GM21381 (cell line): ENCODE measurements at regions not wholly inside any gene's neighbourhood (a gene's known extent, or its start where the extent isn't known, plus 50 kb on each side); places are given as distances from the start of the nearest gene placed in this dataset.
"Not testable (repeated sequence)": the region's sequence is repeated elsewhere in the genome, so short reads cannot be mapped to it uniquely, and the experiment has no call there.

ENCODE experiments used
- ATAC-seq: cut with Tn5 transposase; IDR thresholded peaks from one replicate; pipeline ENCODE4 v1.9.1; 2021; ENCODE audit warnings: mild to moderate bottlenecking, moderate library complexity; ENCODE audit not compliant: unreplicated experiment

DNA sequence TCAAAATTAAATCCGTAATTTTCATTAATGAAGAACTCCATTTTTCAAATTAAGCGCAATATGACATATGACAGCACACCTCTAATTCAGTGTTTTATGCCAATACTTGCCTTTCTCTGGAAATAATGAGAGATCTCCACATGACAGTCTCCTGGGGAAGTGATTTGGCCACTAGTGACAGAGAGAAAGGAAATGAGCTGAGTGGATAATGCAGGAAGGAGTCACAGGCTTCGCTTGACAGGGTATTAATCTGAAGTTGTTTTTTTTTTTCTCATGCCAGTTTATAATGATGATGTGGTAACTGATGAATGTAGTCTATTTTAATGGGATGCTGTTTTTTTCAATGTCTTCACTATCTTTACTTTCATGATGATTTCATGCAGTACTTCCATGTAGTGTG lies 1079.4 kb upstream of the GYPC start:
- ATAC-seq, result no peak

DNA sequence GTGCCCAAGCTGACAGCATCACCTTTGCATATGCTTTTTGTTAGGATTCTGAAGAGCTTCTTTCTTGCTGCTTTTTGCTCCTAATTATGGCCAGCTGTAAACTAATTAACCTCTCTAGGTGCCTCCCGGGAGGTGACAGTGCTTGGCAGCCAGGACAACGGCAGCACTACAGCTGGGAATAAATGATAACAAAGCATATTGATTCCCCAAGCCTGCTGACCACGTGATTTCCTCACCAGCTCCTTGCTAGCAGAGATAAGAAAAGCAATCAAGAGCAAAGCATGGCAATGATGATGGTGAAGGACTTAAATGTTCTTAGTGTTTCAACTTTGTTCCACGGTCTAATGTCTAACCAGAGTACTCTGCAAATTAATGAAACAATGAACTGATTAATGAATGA lies 1074.4 kb upstream of the GYPC start:
- no peak for ATAC-seq

DNA sequence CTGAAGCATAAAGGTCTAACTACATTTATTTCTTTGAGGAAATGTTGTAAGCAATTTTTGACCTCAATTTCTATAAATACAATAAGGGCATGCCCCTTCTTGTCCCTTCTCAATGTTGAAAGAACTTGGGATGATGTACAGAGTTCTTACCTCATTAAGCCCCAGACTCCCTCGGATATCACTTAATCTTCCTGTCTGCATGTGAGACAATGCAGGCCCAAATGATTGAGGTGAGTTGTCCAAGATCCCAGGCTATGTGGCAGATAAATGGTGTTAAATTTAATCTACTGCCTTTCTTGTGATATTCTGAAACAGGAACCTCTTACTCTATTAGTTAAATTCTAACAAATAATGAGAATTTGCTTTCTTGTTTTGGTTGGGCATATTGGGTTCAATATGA lies 1073.4 kb upstream of the GYPC start:
- no peak for ATAC-seq

DNA sequence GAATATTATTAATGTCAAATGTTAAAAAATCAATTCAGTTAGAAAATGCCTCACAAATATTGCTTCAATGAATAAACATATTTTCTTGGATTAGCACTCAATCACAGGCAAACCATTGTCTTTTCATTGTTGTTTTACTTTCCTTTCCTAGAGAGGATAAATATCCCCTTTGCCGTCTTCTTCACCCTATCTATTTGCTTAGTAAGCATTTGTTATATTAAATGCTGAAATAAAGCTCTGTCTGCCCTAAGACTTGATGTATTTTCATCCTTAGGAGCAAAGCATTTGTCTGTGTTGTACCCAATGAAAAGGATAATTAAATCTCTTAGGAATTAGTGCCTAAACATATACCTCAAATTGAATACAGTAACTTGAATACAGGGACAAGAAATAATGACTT lies 1071.2 kb upstream of the GYPC start:
- no peak for ATAC-seq

DNA sequence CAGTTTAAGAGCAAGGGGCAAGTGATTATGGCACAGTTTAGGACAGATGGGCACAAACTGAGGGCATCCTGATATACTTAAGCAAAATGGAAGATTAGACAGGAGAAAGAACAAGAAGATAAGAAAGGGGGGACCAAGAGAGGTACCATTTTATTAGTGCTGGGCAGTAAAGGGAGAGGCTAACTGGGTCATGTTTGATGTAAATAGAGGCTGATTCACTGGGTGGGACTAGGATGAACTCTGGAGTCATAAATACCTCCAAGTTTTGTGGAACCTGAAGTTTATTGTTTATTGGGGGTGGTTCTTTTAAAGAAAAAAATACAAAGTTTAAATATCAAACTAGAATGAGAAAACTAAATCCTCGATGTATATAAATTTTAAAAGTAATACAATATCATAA lies 1067.2 kb upstream of the GYPC start:
- ATAC-seq, result no peak

DNA sequence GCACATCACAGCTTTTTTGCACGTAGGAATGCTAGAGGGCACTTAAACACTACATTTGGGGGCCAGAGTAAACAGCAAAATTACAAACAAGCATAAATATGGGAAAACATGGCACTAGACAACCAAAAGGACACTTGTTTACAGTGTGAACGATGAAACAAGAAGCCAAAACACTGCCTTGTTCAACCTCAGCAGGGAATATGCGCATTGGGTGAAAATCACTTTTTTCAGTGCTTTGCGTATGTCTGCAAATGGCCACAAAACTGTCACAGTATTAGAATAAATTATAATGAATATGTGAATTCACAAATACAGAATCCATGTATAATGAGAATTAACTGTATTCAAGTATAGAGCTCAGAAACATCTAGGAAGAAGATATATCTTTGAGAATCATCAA lies 1064.0 kb upstream of the GYPC start:
- no peak for ATAC-seq

DNA sequence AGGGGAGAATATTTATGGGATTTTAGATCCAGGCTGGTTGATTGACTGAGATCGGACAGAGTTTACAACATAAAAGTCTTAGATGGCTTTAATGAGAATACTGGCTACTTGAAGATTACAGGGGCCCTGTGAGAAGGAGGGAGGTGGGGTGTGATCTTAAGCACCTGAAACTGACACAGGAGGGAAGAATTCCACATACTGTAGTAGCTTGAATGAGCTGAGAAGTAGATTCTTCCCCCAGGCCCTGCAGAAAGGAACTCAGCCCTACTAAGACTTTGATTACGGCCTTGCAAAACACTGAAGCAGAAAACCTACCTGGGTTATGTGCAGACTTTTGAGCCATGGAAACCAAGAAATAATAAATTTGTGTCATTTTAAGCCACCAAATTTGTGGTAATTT lies 1062.9 kb upstream of the GYPC start:
- no peak for ATAC-seq

DNA sequence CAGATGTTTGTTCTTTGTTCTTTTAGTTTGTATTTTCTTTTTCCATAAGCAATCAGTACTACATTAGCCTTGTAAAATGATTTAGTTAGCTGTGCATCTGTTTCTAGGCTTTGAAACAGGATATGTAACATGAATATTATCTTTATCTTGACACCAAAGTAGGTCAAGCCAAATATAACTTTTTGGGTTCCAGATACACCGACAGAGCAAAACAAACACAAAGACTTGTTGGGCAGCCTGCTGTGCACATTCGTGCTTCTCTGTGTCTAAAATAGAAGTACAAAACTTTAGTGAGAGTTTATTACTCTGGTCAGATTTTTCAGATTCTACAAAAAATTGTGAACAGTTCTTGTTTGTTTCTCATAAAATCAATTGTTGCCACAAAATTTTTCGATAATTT lies 1059.3 kb upstream of the GYPC start:
- ATAC-seq, result no peak

DNA sequence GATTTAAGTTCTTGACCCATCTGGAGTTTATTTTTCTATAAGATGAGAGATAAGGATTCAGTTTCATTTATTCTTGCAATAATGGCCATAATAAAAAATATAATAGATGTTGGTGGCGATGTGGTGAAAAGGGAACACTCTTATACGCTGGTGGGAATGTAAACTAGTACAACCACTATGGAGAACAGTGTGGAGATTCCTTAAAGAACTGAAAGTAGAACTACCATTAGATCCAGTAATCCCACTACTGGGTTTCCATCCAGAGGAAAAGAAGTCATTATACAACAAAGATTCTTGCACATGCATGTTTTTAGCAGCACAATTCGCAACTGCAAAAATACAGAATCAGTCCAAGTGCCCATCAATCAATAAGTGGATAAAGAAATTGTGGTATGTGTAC lies 1040.5 kb upstream of the GYPC start:
- ATAC-seq, result no peak

DNA sequence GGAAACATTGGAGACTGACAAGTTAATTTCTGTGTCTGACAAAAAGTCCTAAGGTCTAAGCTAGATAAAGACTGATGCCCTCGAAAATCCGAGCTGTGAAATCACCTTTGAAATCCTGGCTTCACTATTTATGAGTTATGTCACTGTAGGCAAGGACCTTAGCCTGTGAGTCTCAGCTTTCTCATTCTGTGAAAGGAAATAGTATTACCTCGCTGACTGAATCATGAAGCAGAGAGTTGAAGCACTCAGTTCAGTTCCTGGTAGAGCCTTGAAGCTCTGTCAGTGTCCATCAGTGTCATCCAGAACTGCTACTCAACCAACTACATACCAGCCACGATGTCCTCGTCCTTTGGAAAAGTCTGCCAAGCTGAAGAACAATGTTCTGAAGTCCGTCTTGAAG lies 1025.6 kb upstream of the GYPC start:
- ATAC-seq, result no peak

DNA sequence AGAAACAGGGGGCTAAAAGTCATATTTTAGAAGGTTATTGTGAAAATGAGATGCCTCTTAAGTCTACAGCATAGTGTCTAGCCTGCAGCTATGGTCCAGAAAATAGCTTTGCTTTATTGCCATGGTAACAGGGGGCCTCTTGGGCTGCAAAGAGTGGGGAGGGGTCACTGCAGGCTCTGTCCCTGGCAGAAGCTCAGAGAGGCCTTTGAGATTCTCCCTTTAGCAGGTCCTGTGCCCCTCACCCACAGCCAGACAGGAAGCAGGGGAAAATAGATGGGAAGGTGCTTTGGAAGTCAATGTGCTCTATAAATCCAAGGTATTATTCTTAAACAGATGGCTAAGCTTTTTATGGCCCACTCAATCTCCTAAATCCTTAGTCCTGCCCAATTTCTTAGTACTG lies 1021.3 kb upstream of the GYPC start:
- ATAC-seq, result no peak

DNA sequence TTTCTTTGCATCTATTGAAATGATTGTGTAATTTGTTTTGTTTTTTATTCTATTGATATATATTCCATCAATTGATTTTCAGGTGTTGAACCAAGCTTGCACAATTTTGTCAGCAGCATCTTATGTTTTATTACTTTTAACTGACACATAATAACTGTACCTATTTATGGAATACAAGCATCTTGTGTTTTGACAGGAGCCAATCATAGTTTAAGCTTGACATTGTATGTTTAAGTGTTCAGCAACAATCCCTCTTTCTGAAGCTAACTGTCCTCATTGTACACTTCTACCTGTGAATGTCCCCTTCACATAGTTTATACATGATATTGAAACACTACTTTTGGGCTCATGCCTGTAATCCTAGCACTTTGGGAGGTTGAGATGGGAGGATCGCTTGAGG lies 1017.6 kb upstream of the GYPC start:
- ATAC-seq, result no peak

DNA sequence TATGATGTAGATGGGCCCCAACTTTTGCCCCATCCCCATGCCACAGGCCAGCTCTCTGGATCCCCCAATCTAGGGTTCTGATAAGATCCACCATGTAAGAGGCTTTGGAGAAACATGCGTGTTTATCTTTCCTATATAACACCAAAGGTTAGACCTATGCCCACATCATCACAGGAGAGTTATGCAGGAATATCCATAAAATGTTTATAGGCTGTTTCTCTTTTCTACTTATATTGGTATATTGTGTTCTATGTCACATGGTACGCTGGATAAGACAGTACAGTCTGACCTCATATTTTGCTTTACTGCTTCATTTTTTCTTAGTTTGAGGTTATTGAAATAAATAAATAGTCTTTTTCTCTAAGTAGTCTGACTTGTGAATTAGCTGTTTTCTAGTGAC lies 1013.9 kb upstream of the GYPC start:
- no peak for ATAC-seq

DNA sequence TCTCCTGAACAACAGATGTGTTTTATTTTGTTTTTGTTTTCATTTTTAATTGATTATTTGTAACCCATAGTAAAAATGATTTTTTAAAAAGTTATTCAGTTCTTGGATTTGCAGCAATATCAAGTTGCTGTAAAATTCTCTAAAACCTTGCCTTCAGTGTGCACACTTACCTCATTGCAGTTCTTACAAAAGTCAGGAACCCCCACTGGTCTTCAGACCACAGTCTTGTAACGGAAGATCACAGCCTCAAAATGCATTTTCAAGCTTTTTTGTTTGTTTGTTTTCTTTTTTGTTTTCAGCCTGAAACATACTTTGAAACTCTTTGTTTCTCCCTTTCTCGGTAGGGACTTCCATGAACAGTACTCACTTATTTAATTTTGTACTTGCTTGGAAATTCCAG lies 1012.8 kb upstream of the GYPC start:
- ATAC-seq, result no peak

DNA sequence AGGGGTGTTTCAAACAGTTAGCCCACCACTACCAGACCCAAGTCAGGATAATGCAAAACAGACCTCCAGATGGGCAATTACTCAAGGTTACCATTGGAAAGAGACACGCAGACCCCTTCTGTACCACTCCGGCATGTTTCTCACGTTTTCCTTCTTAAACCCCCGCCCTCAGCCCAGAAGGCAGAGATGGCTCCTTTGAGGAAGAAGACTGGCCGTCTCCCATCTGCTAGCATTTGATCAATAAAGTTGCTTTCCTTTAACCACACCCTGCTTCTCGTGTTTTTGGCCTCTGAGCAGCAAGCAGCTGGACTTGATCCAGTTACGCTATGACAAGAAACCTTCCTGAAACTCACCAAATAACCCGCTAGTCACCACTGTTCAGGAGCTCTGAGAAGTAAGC lies 1012.4 kb upstream of the GYPC start:
- ATAC-seq, result no peak

DNA sequence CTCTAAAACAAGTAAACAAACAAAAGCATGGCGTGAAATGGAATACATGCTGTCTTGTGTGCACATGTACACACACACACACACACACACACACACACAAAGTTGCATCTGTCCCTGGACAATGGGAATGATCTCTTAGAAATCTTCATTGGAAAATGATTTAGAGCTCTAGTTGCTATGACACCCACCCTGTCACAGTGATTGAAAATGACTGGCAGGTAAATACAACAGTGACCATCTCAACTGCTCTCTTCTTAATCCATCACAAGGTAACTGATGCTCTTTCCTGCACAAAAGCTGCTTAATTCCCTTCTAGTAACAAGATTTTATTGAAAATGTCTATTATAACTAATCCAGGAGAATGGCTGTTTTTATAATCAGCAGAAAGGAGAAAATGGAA lies 1011.7 kb upstream of the GYPC start:
- no peak for ATAC-seq

DNA sequence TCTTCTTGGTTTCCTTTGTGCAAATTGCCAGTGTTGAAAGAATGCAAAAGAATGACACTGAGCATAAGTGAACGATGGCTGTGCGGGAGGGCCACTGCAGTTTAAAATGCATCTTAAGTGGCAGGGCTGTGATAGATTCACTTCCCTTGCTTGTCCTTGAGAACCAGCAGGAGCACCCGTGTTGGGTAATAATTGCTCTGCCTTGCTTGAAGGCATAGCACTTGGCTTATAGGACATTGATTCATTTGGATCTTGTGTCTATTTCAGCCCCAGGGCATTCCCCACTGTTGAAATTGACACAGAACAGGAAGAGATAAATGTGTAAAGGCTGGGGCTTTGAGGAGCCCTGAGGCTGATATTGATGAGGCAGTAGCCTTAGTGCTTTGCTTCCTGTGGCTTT lies 1003.7 kb upstream of the GYPC start:
- no peak for ATAC-seq

DNA sequence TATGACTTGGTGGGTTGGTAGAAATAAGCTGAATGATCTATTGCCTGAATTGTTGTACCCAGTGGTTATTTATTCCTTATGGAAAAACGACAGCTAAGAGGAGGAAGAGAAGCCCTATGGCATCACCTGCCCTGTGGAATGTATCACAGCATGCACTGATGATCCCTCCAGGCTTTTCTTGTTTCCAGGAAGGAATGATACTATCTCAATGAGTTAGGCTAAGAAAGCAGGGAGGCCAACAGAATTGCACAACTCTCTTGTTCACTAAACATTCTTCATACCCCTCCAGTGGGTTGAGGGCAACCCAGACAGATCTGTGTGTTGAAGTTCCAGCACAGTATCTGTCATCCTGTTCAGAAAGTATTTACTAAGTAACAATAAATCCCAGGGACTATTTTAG lies 1001.7 kb upstream of the GYPC start:
- ATAC-seq, result no peak

DNA sequence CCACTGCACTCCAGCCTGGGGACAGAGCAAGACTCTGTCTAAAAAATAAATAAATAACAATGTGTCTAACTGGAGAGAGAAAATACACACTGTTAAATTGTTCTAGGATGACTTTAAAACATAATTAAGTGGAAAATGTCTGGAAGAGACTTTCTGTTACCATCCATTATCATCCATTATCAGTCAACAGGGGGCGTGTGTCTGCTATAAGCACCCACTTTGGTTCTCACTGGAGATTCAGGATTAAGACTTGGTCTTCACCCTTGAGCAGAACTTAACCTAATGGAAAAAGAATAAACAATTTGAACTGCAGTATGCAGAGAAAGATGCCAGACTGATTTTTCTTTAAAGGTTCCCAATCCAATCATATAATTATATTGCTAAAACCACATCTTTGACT lies 999.8 kb upstream of the GYPC start:
- no peak for ATAC-seq

DNA sequence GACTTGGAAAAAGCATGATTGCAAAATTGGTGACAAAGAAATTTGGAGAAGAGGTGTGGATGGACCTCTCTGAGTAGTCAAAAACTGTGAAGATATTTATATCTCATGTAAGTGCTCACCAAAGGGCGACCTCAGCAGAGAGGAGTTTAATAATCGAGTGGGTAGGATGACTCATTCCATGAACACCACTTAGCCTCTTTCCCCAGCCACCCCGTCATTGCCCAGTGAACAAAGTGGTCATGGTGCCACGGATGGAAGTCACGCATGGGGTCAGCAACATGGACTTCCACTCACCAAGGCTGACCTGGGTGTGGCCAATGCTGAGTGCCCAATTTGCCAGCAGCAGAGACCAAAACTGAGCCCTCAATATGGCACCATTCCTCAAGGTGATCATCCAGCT lies 997.4 kb upstream of the GYPC start:
- ATAC-seq, result no peak

DNA sequence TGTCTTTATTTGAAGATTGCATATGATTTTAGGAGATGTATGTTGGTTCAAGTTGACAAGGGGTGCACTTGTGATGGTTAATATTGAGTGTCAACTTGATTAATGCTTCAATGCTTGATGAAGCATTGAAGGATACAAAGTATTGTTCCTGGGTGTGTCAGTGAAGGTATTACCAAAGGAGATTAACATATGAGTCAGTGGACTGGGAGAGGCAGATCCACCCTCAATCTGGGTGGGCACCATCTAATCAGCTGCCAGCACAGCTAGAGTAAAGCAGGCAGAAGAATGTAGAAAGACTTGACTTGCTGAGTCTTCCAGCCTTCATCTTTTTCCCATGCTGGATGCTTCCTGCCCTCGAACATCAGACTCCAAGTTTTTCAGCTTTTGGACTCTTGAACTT lies 995.6 kb upstream of the GYPC start:
- ATAC-seq, result not testable (repeated sequence)

DNA sequence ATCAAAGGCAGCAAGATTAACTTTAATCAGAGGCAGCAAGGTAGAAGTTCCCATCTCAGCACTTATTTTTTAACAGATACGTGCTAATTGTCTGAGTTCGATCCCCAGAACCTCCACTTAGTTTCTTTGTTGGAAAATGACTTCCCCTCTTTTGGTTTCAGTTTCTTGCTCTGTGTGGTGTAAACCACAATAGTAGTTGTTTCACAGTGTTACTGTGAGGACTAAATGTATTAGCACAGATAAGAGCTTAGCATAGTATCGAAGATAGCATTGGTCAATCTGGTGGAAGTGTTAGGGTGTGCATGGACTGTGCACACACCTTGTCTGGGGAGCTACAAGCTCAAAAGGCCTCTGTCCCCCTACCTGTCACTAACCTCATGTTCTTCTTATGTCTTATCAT lies 988.3 kb upstream of the GYPC start:
- no peak for ATAC-seq

DNA sequence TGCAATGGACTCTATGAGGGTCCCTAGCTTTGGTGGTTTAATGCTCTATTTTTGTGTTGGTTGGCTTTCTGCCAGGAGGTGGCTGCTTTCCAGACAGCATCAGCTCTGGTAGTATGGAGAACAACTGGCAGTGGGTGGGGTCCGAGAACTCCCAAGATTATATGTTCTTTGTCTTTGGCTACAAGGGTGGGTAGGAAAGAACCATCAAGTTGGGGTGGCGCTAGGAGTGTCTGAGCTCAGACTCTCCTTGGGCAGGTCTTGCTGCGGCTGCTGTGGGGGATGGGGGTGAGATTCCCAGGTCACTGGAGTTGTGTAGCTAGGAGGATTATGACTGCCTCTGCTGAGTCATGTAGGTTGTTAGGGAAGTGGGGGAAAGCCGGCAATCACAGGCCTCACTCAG lies 976.1 kb upstream of the GYPC start:
- no peak for ATAC-seq

DNA sequence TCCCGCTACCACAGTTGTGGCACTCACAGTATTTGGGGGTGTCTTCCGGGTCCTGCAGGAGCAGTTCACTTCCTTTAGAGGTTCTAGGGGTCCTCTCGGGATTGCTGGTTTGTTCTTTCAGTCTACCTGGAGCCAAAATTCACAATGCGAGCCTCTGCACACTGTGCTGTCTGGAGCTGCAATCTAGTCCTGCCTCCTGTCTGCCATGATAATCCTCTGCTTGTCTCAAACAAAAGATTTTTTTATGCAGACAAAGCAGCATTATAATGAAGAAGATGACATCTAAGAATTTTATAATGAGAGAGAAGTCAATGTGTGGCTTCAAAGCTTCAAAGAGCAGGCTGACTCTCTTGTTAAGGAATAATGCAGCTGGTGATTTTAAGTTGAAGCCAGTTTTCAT lies 975.1 kb upstream of the GYPC start:
- ATAC-seq, result no peak
